ENCODE measurements at regions not wholly inside any gene's neighbourhood (a gene's known extent, or its start where the extent isn't known, plus 50 kb on each side); places are given as distances from the start of the nearest gene placed in this dataset.
"Not testable (repeated sequence)": the region's sequence is repeated elsewhere in the genome, so short reads cannot be mapped to it uniquely, and the experiment has no call there.

- DNase-seq (ENCODE audit: low spot score), result no peak
These were observed 304.1 kb downstream of the RFPL4B start for GRCh38 chr6:112651239-112651638.

- no peak for DNase-seq (ENCODE audit: low spot score)
These were observed 312.8 kb downstream of the RFPL4B start for GRCh38 chr6:112659912-112660311.

GRCh38 chr6:112660626-112661025 is 313.5 kb downstream of the RFPL4B start:
- no peak for DNase-seq (ENCODE audit: low spot score)

- DNase-seq (ENCODE audit: low spot score), result peak; percentile 2
These were observed 316.6 kb downstream of the RFPL4B start for GRCh38 chr6:112663698-112664097.

- no peak for DNase-seq (ENCODE audit: low spot score)
These were observed 318.0 kb downstream of the RFPL4B start for GRCh38 chr6:112665114-112665513.

- DNase-seq (ENCODE audit: low spot score), result no peak
These were observed 318.7 kb downstream of the RFPL4B start for GRCh38 chr6:112665815-112666214.

- no peak for DNase-seq (ENCODE audit: low spot score)
These were observed 320.3 kb downstream of the RFPL4B start for GRCh38 chr6:112667427-112667826.

- no peak for DNase-seq (ENCODE audit: low spot score)
These were observed 333.0 kb downstream of the RFPL4B start for GRCh38 chr6:112680091-112680490.

- no peak for DNase-seq (ENCODE audit: low spot score)
These were observed 334.9 kb downstream of the RFPL4B start for GRCh38 chr6:112682071-112682470.

GRCh38 chr6:112683106-112683505 is 336.0 kb downstream of the RFPL4B start:
- DNase-seq (ENCODE audit: low spot score), result no peak

GRCh38 chr6:112683926-112684325 is 336.8 kb downstream of the RFPL4B start:
- no peak for DNase-seq (ENCODE audit: low spot score)

GRCh38 chr6:112685521-112686220 is 338.5 kb downstream of the RFPL4B start:
- not testable (repeated sequence) for DNase-seq (ENCODE audit: low spot score)

GRCh38 chr6:112688487-112689165 is 341.5 kb downstream of the RFPL4B start:
- DNase-seq (ENCODE audit: low spot score), result not testable (repeated sequence)

GRCh38 chr6:112689183-112689858 is 342.2 kb downstream of the RFPL4B start:
- DNase-seq (ENCODE audit: low spot score), result not testable (repeated sequence)

- no peak for DNase-seq (ENCODE audit: low spot score)
These were observed 343.5 kb downstream of the RFPL4B start for GRCh38 chr6:112690497-112691202.

- no peak for DNase-seq (ENCODE audit: low spot score)
These were observed 344.2 kb downstream of the RFPL4B start for GRCh38 chr6:112691289-112691688.

- DNase-seq (ENCODE audit: low spot score), result no peak
These were observed 347.9 kb downstream of the RFPL4B start for GRCh38 chr6:112695001-112695400.

- no peak for DNase-seq (ENCODE audit: low spot score)
These were observed 350.1 kb downstream of the RFPL4B start for GRCh38 chr6:112697265-112697664.

- no peak for DNase-seq (ENCODE audit: low spot score)
These were observed 354.1 kb downstream of the RFPL4B start for GRCh38 chr6:112701201-112701600.

- DNase-seq (ENCODE audit: low spot score), result no peak
These were observed 363.6 kb downstream of the RFPL4B start for GRCh38 chr6:112710710-112711109.

GRCh38 chr6:112713402-112713801 is 366.3 kb downstream of the RFPL4B start:
- DNase-seq (ENCODE audit: low spot score), result no peak

- no peak for DNase-seq (ENCODE audit: low spot score)
These were observed 370.3 kb downstream of the RFPL4B start for GRCh38 chr6:112717401-112717800.
